HEK293T (cell line): ENCODE measurements at regions not wholly inside any gene's neighbourhood (a gene's known extent, or its start where the extent isn't known, plus 50 kb on each side); places are given as distances from the start of the nearest gene placed in this dataset.

Experiments
- BHLHE40 ChIP-seq: fragments of 450-650 bp; IDR thresholded peaks from 2 replicates; pipeline ENCODE4 v1.6.1; 2016; ENCODE audit warnings: mild to moderate bottlenecking, moderate library complexity, borderline replicate concordance
- FOXM1 ChIP-seq: fragments of 450-650 bp; IDR thresholded peaks from 2 replicates; pipeline ENCODE4 v1.6.1; 2017; ENCODE audit warnings: mild to moderate bottlenecking, borderline replicate concordance
- HDGF ChIP-seq: fragments of 450-650 bp; IDR thresholded peaks from 2 replicates; pipeline ENCODE4 v1.6.1; 2017; ENCODE audit warnings: antibody characterized with exemption, borderline replicate concordance
- LEF1 ChIP-seq: fragments of 450-650 bp; IDR thresholded peaks from 2 replicates; pipeline ENCODE4 v1.6.1; 2017; ENCODE audit warnings: mild to moderate bottlenecking, borderline replicate concordance
- SP1 ChIP-seq: fragments of 450-650 bp; IDR thresholded peaks from 2 replicates; pipeline ENCODE4 v1.6.1; 2017
- SUZ12 ChIP-seq: fragments of 450-650 bp; IDR thresholded peaks from 2 replicates; pipeline ENCODE4 v1.6.1; 2016; ENCODE audit warnings: mild to moderate bottlenecking
- TARDBP ChIP-seq: fragments of 450-650 bp; IDR thresholded peaks from 2 replicates; pipeline ENCODE4 v1.6.1; 2016

DNA sequence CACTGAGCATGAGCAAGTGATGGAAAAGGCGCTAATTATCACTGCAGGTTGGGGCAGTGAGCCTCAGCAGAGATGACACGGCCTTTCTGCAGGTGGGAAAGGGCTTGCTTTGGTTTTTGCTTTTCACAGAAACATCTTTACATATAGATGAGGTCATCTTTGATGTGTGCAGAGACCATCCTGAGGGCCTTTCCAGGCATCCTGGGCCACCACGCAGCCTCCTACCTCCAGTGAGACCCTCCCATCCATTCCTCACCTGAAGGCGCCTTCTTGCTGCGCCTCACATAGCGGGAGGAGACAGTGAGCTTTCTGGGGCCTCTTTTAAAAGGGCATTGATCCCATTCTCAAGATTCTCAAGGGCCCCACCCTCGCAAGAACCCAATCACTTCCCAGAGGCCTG, 235.3 kb upstream of the RAB6C start:
- TF ChIP-seq SUZ12: no peak
- TF ChIP-seq TARDBP: no peak
- no peak for TF ChIP-seq HDGF
- no peak for TF ChIP-seq BHLHE40
- no peak for TF ChIP-seq LEF1
- no peak for TF ChIP-seq SP1
- TF ChIP-seq FOXM1: no peak
